ENCODE measurements at regions not wholly inside any gene's neighbourhood (a gene's known extent, or its start where the extent isn't known, plus 50 kb on each side); places are given as distances from the start of the nearest gene placed in this dataset.

GRCh38 chr5:40314275-40314674, 365.4 kb upstream of the PTGER4 start:
- H3K4me3 ChIP-seq: no peak overlapping the region
- H3K27ac ChIP-seq: no peak overlapping the region
- no peak for TF ChIP-seq CTCF (IDR thresholded peaks at IDR 0.05)
- DNase-seq (ENCODE audit: low spot score): no peak

- DNase-seq (ENCODE audit: low spot score): no peak
- Histone ChIP-seq H3K4me3 (no peak overlapping the region), H3K27ac (no peak overlapping the region)
- no peak for TF ChIP-seq CTCF (IDR thresholded peaks at IDR 0.05)
Observed at GRCh38 chr5:40312205-40312604, 367.5 kb upstream of the PTGER4 start.

GRCh38 chr5:40309851-40310250, 369.9 kb upstream of the PTGER4 start:
- DNase-seq (ENCODE audit: low spot score): no peak

GRCh38 chr5:40308867-40309266, 370.8 kb upstream of the PTGER4 start:
- no peak for TF ChIP-seq CTCF (IDR thresholded peaks at IDR 0.05)
- no peak overlapping the region for H3K4me3 ChIP-seq
- DNase-seq (ENCODE audit: low spot score): no peak
- H3K27ac ChIP-seq: no peak overlapping the region

More at GRCh38 chr5:40309851-40310250, 369.9 kb upstream of the PTGER4 start:
- Histone ChIP-seq H3K4me3 (no peak overlapping the region), H3K27ac (no peak overlapping the region)
- TF ChIP-seq CTCF (IDR thresholded peaks at IDR 0.05): no peak

GRCh38 chr5:40307920-40308319, 371.8 kb upstream of the PTGER4 start:
- TF ChIP-seq CTCF (IDR thresholded peaks at IDR 0.05): no peak
- no peak overlapping the region for H3K27ac ChIP-seq
- DNase-seq (ENCODE audit: low spot score): no peak
- H3K4me3 ChIP-seq: no peak overlapping the region

- Histone ChIP-seq H3K4me3 (no peak overlapping the region), H3K27ac (no peak overlapping the region)
- TF ChIP-seq CTCF (IDR thresholded peaks at IDR 0.05): no peak
- DNase-seq (ENCODE audit: low spot score): no peak
Observed at GRCh38 chr5:40306869-40307487, 372.7 kb upstream of the PTGER4 start.

GRCh38 chr5:40292006-40292405, 387.7 kb upstream of the PTGER4 start:
- TF ChIP-seq CTCF (IDR thresholded peaks at IDR 0.05): no peak
- Histone ChIP-seq H3K27ac (no peak overlapping the region), H3K4me3 (no peak overlapping the region)
- no peak for DNase-seq (ENCODE audit: low spot score)

All from coronary artery (tissue), 2 donors.